Thoracic aorta (tissue), 2 donors: ENCODE measurements at regions not wholly inside any gene's neighbourhood (a gene's known extent, or its start where the extent isn't known, plus 50 kb on each side); places are given as distances from the start of the nearest gene placed in this dataset.

ENCODE experiments used
- ATAC-seq: fragments of 150-250 bp; one replicate; pipeline ENCODE4 v1.8.0; 2017; ENCODE audit warnings: low read depth; ENCODE audit not compliant: insufficient number of reproducible peaks, low FRiP score
- DNase-seq: peaks from one replicate; pipeline ENCODE4 v3.0.0-alpha.2; 2020; ENCODE audit warnings: low spot score
- H3K27ac ChIP-seq, 2 donors: fragments of 200-600 bp; sonication (generic); 1 replicate in 1 of 2; 2 replicates in 1 of 2; pipeline ENCODE4 v1.5.1; 2016; ENCODE audit warnings: mild to moderate bottlenecking in 2 of 2, moderate library complexity in 2 of 2
- H3K27me3 ChIP-seq: fragments of 200-600 bp; sonication (generic); replicated peaks from 2 replicates; pipeline ENCODE4 v1.6.0; 2016; ENCODE audit warnings: mild to moderate bottlenecking; ENCODE audit not compliant: insufficient read depth
- H3K36me3 ChIP-seq: fragments of 200-600 bp; sonication (generic); one replicate; pipeline ENCODE4 v1.5.1; 2016
- H3K4me1 ChIP-seq, 2 donors: fragments of 200-600 bp; sonication (generic); 1 replicate in 1 of 2; 2 replicates in 1 of 2; pipeline versions ENCODE4 v1.5.1 to v1.6.0; 2016; ENCODE audit warnings: low read depth in 2 of 2, mild to moderate bottlenecking in 1 of 2; ENCODE audit not compliant: control insufficient read depth in 1 of 2
- H3K4me3 ChIP-seq: fragments of 200-600 bp; sonication (generic); 2 replicates; pipeline ENCODE4 v1.5.1; 2016; ENCODE audit warnings: mild to moderate bottlenecking
- H3K9me3 ChIP-seq: fragments of 200-600 bp; sonication (generic); 2 replicates; pipeline ENCODE4 v1.5.1; 2016
- CTCF ChIP-seq: fragments of 200-600 bp; sonication (generic); IDR thresholded peaks from one replicate; pipeline ENCODE4 v1.5.1; 2019; ENCODE audit warnings: antibody characterized with exemption

- H3K36me3 ChIP-seq = no peaks in the 10 kb centered on the region
- H3K4me1 ChIP-seq = no peaks in the 10 kb centered on the region
- ATAC-seq (no peak), DNase-seq (no peak)
- H3K27ac ChIP-seq = no peak overlapping the region
- no peak overlapping the region for H3K4me3 ChIP-seq
- no peak for TF ChIP-seq CTCF
- H3K9me3 ChIP-seq = peaks cover 7% of the 10 kb centered on the region
- no peaks in the 10 kb centered on the region for H3K27me3 ChIP-seq
Measured at GRCh38 chr4:44961001-44961755, 234.8 kb upstream of the GNPDA2 start.

GRCh38 chr4:44931720-44932119, 205.4 kb upstream of the GNPDA2 start:
- H3K4me3 ChIP-seq = no peak overlapping the region
- H3K36me3 ChIP-seq = no peaks in the 10 kb centered on the region
- no peak for TF ChIP-seq CTCF
- ATAC-seq (no peak), DNase-seq (no peak)
- no peaks in the 10 kb centered on the region for H3K27me3 ChIP-seq
- no peak overlapping the region for H3K27ac ChIP-seq
- no peaks in the 10 kb centered on the region for H3K9me3 ChIP-seq
- H3K4me1 ChIP-seq = no peaks in the 10 kb centered on the region

GRCh38 chr4:44928785-44929184, 202.4 kb upstream of the GNPDA2 start:
- TF ChIP-seq CTCF = no peak
- no peak overlapping the region for H3K27ac ChIP-seq
- no peaks in the 10 kb centered on the region for H3K4me1 ChIP-seq
- no peaks in the 10 kb centered on the region for H3K27me3 ChIP-seq
- ATAC-seq (no peak), DNase-seq (no peak)
- H3K4me3 ChIP-seq = no peak overlapping the region
- no peaks in the 10 kb centered on the region for H3K9me3 ChIP-seq
- H3K36me3 ChIP-seq = no peaks in the 10 kb centered on the region

GRCh38 chr4:44927399-44928380, 201.3 kb upstream of the GNPDA2 start:
- H3K4me3 ChIP-seq = no peak overlapping the region
- H3K36me3 ChIP-seq = no peaks in the 10 kb centered on the region
- DNase-seq (no peak), ATAC-seq (no peak)
- no peaks in the 10 kb centered on the region for H3K4me1 ChIP-seq
- H3K27ac ChIP-seq = no peak overlapping the region
- no peaks in the 10 kb centered on the region for H3K27me3 ChIP-seq
- H3K9me3 ChIP-seq = no peaks in the 10 kb centered on the region
- TF ChIP-seq CTCF = peak; percentile 31

GRCh38 chr4:44916411-44916810, 190.1 kb upstream of the GNPDA2 start:
- ATAC-seq = no peak
- Histone ChIP-seq H3K9me3 (no peaks in the 10 kb centered on the region), H3K27ac (peak overlapping the region in 1 of 2 donors; percentile 8), H3K36me3 (no peaks in the 10 kb centered on the region), H3K4me3 (peak overlapping the region; percentile 67), H3K27me3 (no peaks in the 10 kb centered on the region), H3K4me1 (no peaks in the 10 kb centered on the region)
- no peak for DNase-seq
- TF ChIP-seq CTCF = no peak
